ENCODE measurements at regions not wholly inside any gene's neighbourhood (a gene's known extent, or its start where the extent isn't known, plus 50 kb on each side); places are given as distances from the start of the nearest gene placed in this dataset.

- no peak for ATAC-seq
- Histone ChIP-seq H3K36me3 (ENCODE audit: control insufficient read depth, insufficient read depth, low read length) (no peaks in the 10 kb centered on the region), H3K4me1 (replicated peaks in 1 of 2; ENCODE audit: control insufficient read depth in 2 of 2, insufficient read depth in 2 of 2, low read length in 2 of 2) (0 out of 5 replicates have a peak, but pooled peaks cover 0 to under 1% of the 10 kb centered on the region in 2 experiments), H3K4me2 (ENCODE audit: insufficient read depth, low read length) (no peak overlapping the region), H3K9ac (ENCODE audit: insufficient read depth in 1 of 2, low read depth in 2 of 2, low read length in 2 of 2) (no peak overlapping the region), H3K9me1 (ENCODE audit: control insufficient read depth, insufficient read depth, low read length) (no peaks in the 10 kb centered on the region), H3K4me3 (no peak overlapping the region), H4K20me1 (replicated peaks; ENCODE audit: control insufficient read depth, insufficient read depth, low read length) (no peaks in the 10 kb centered on the region), H2AFZ (ENCODE audit: low read depth, low read length) (no peak overlapping the region), H3K27me3 (ENCODE audit: control insufficient read depth in 2 of 2, insufficient read depth in 2 of 2, low read length in 2 of 2) (no peaks in the 10 kb centered on the region; a peak in 2 of 5 replicates), H3K9me3 (replicated peaks; ENCODE audit: control insufficient read depth, insufficient read depth, low read depth, low read length) (no peaks in the 10 kb centered on the region), H3K27ac (ENCODE audit: extremely low read depth, low read depth, low read length) (no peak overlapping the region), H3K79me2 (ENCODE audit: control insufficient read depth, insufficient read depth, low read length) (no peaks in the 10 kb centered on the region)
- DNase-seq (ENCODE audit: extremely low read depth in 1 of 4, low spot score in 3 of 4) = no peak
- intact Hi-C loops (cut with micrococcal nuclease) (no loop called here), in situ Hi-C loops (cut with MboI) (no loop called here)
- POLR2A ChIA-PET = no interaction called here
- CTCF ChIA-PET (ENCODE audit: low intra/inter-chr PET ratio) = no interaction called here
- no peak for TF ChIP-seq ZNF274 (IDR thresholded peaks at IDR 0.05; ENCODE audit: borderline replicate concordance, low read depth, low read length)
- no peak for TF ChIP-seq ZNF586 (CRISPR knock-in tag; conservative IDR thresholded peaks at IDR 0.05)
- TF ChIP-seq THAP7 (CRISPR knock-in tag; IDR thresholded peaks at IDR 0.05) = no peak
- TF ChIP-seq NCOA6 (IDR thresholded peaks at IDR 0.05) = no peak
- no peak for TF ChIP-seq POLR2H (tag; IDR thresholded peaks at IDR 0.05; ENCODE audit: low read depth)
- TF ChIP-seq EZH2 (IDR thresholded peaks at IDR 0.05; ENCODE audit: borderline replicate concordance, low read depth, low read length) = no peak
- TF ChIP-seq NFRKB (IDR thresholded peaks at IDR 0.05; ENCODE audit: low read depth) = no peak
- no peak for TF ChIP-seq NFATC3 (IDR thresholded peaks at IDR 0.05)
- no peak for TF ChIP-seq ZNF165 (CRISPR knock-in tag; IDR thresholded peaks at IDR 0.05; ENCODE audit: borderline replicate concordance)
- no peak for TF ChIP-seq ZNF24 (IDR thresholded peaks at IDR 0.05)
- TF ChIP-seq HMBOX1 (IDR thresholded peaks at IDR 0.05) = no peak
- no peak for TF ChIP-seq STAT5A (IDR thresholded peaks at IDR 0.05; ENCODE audit: borderline replicate concordance, low read length)
- TF ChIP-seq ZBTB8A (IDR thresholded peaks at IDR 0.05; ENCODE audit: partially characterized antibody) = no peak
- 3% methylated on average over 2 of the region's 2 CpGs for WGBS (ENCODE audit: insufficient coverage, low coverage, missing lambda C conversion rate)
- FAIRE-seq = no peak
- no TSS peak for BruUV-seq (replicated peaks)
These were observed 620.2 kb downstream of the QKI start for GRCh38 chr6:164034602-164035140.

All from K562 (cell line).